IMR-90 (cell line): ENCODE measurements at regions not wholly inside any gene's neighbourhood (a gene's known extent, or its start where the extent isn't known, plus 50 kb on each side); places are given as distances from the start of the nearest gene placed in this dataset.

Experiments
- BHLHE40 ChIP-seq: fragments of 150-350 bp; IDR thresholded peaks from 2 replicates; pipeline ENCODE4 v1.6.1; 2016; ENCODE audit warnings: mild to moderate bottlenecking, low read depth, low read length
- CHD1 ChIP-seq: IDR thresholded peaks from 2 replicates; pipeline ENCODE4 v1.6.1; 2012; ENCODE audit warnings: low read depth, low read length, improper control_type of control experiment
- ELK1 ChIP-seq: fragments of 150-350 bp; IDR thresholded peaks from 2 replicates; pipeline ENCODE4 v1.6.1; 2016; ENCODE audit warnings: low read depth, mild to moderate bottlenecking, low read length, moderate library complexity, borderline replicate concordance
- FOS ChIP-seq: fragments of 150-350 bp; IDR thresholded peaks from 2 replicates; pipeline ENCODE4 v1.6.1; 2016; ENCODE audit warnings: low read depth, low read length
- MAFK ChIP-seq: IDR thresholded peaks from 2 replicates; pipeline ENCODE4 v1.6.1; 2012; ENCODE audit warnings: low read depth, low read length, improper control_type of control experiment
- MAZ ChIP-seq: IDR thresholded peaks from 2 replicates; pipeline ENCODE4 v1.6.1; 2012; ENCODE audit warnings: low read depth, mild to moderate bottlenecking, low read length, improper control_type of control experiment, moderate library complexity, borderline replicate concordance
- MXI1 ChIP-seq: IDR thresholded peaks from 2 replicates; pipeline ENCODE4 v1.6.1; 2012; ENCODE audit warnings: low read depth, mild to moderate bottlenecking, low read length, moderate library complexity, borderline replicate concordance
- NFE2L2 ChIP-seq: fragments of 150-350 bp; IDR thresholded peaks from 2 replicates; pipeline ENCODE4 v1.6.1; 2016; ENCODE audit warnings: low read depth, mild to moderate bottlenecking, low read length
- POLR2A ChIP-seq: IDR thresholded peaks from 2 replicates; pipeline ENCODE4 v1.6.1; 2012; ENCODE audit warnings: mild to moderate bottlenecking, low read depth, low read length
- RAD21 ChIP-seq: IDR thresholded peaks from 2 replicates; pipeline ENCODE4 v1.6.1; 2012; ENCODE audit warnings: low read length, improper control_type of control experiment
- RFX5 ChIP-seq: IDR thresholded peaks from 2 replicates; pipeline ENCODE4 v1.8.0; 2012; ENCODE audit warnings: low read depth, mild to moderate bottlenecking, low read length, moderate library complexity
- SMC3 ChIP-seq: fragments of 150-350 bp; IDR thresholded peaks from 2 replicates; pipeline ENCODE4 v1.6.1; 2016; ENCODE audit warnings: low read depth, mild to moderate bottlenecking, antibody characterized with exemption, low read length, moderate library complexity
- USF2 ChIP-seq: fragments of 150-350 bp; IDR thresholded peaks from 2 replicates; pipeline ENCODE4 v1.6.1; 2017; ENCODE audit warnings: mild to moderate bottlenecking, antibody characterized with exemption, low read length, low read depth
- TF ChIP-seq, protein P1 (sequence below): conservative IDR thresholded peaks from 2 replicates; pipeline ENCODE4 v1.5.1; 2012; ENCODE audit warnings: mild to moderate bottlenecking, low read depth, low read length, improper control_type of control experiment

- TF ChIP-seq, protein P1, sequence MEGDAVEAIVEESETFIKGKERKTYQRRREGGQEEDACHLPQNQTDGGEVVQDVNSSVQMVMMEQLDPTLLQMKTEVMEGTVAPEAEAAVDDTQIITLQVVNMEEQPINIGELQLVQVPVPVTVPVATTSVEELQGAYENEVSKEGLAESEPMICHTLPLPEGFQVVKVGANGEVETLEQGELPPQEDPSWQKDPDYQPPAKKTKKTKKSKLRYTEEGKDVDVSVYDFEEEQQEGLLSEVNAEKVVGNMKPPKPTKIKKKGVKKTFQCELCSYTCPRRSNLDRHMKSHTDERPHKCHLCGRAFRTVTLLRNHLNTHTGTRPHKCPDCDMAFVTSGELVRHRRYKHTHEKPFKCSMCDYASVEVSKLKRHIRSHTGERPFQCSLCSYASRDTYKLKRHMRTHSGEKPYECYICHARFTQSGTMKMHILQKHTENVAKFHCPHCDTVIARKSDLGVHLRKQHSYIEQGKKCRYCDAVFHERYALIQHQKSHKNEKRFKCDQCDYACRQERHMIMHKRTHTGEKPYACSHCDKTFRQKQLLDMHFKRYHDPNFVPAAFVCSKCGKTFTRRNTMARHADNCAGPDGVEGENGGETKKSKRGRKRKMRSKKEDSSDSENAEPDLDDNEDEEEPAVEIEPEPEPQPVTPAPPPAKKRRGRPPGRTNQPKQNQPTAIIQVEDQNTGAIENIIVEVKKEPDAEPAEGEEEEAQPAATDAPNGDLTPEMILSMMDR = no peak
- TF ChIP-seq MAZ (no peak), POLR2A (no peak), RAD21 (no peak), MAFK (no peak), MXI1 (no peak), USF2 (no peak), ELK1 (no peak), BHLHE40 (no peak), CHD1 (no peak), RFX5 (no peak), SMC3 (no peak), NFE2L2 (no peak), FOS (no peak)
Observed at GRCh38 chr3:117404730-117405129, 695.2 kb downstream of the TUSC7 start.
